ENCODE measurements at regions not wholly inside any gene's neighbourhood (a gene's known extent, or its start where the extent isn't known, plus 50 kb on each side); places are given as distances from the start of the nearest gene placed in this dataset.

DNA sequence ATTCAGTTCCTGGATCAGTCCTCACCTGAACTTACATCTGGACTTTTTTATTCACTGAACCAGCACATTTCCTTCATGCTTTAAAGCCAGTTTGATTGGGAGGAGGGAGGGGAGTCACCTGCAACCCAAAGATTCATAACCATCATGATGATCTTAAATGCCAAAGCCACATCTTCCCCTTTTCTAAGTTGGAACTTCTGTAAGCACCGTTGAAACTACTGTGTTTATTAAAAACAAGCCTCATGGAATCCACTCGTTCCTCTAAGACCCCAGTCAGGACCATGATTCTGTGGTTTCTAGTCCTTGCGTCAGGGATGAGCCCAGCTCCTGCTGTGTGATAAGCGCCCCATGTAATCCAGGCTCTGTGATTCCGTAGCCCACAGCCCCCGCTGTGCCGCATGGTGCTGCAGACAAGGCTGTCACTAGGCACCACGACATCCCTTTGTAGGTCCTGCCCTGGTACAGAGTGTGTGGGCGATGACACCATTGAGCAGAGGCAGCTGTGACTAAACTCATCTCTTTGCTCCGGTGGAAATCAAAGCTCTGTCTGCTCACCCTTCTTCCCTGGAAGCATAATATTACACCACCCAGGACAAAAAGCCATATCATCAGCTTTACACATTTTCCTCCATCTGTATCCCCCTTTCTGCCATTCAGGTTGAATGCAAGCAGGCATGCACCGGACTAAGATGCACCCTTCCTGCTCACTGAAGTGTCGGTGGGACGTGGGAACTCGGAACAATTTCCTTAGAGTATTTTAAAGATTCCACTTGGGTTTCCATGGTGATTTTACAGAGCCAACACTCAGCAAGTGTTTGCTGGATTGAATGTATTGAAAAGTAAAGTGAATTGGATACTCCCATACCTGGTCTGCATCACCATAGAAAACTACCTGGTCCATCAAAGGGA lies 132.0 kb upstream of the FSTL4 start:
- TF ChIP-seq, protein P1, sequence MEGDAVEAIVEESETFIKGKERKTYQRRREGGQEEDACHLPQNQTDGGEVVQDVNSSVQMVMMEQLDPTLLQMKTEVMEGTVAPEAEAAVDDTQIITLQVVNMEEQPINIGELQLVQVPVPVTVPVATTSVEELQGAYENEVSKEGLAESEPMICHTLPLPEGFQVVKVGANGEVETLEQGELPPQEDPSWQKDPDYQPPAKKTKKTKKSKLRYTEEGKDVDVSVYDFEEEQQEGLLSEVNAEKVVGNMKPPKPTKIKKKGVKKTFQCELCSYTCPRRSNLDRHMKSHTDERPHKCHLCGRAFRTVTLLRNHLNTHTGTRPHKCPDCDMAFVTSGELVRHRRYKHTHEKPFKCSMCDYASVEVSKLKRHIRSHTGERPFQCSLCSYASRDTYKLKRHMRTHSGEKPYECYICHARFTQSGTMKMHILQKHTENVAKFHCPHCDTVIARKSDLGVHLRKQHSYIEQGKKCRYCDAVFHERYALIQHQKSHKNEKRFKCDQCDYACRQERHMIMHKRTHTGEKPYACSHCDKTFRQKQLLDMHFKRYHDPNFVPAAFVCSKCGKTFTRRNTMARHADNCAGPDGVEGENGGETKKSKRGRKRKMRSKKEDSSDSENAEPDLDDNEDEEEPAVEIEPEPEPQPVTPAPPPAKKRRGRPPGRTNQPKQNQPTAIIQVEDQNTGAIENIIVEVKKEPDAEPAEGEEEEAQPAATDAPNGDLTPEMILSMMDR (IDR thresholded peaks at IDR 0.05) = no peak
- TF ChIP-seq POLR2A (IDR thresholded peaks at IDR 0.05) (no peak), POLR2AphosphoS5 (IDR thresholded peaks at IDR 0.05) (no peak)
